Nucleus accumbens (tissue), 56 donors: ENCODE measurements at regions not wholly inside any gene's neighbourhood (a gene's known extent, or its start where the extent isn't known, plus 50 kb on each side); places are given as distances from the start of the nearest gene placed in this dataset.
"Not testable (repeated sequence)": the region's sequence is repeated elsewhere in the genome, so short reads cannot be mapped to it uniquely, and the experiment has no call there.

Experiments
- DNase-seq, 56 donors: peaks; one replicate each; lab custom pipeline; 2025; lab: John Stamatoyannopoulos, UW

- peak in 1 of 56 donors; percentile 8 for DNase-seq
These were observed 56.0 kb upstream of the LRPPRC start for GRCh38 chr2:44051593-44052347.

- no peak for DNase-seq
These were observed 56.8 kb upstream of the LRPPRC start for GRCh38 chr2:44052584-44052983.

GRCh38 chr2:44053052-44053451 is 57.3 kb upstream of the LRPPRC start:
- DNase-seq: no peak

GRCh38 chr2:44053456-44053855 is 57.7 kb upstream of the LRPPRC start:
- DNase-seq: no peak

GRCh38 chr2:44055229-44055628 is 59.4 kb upstream of the LRPPRC start:
- DNase-seq: no peak

GRCh38 chr2:44055664-44056063 is 59.9 kb upstream of the LRPPRC start:
- no peak for DNase-seq

- DNase-seq: no peak
These were observed 61.2 kb upstream of the LRPPRC start for GRCh38 chr2:44056947-44057346.

- peak in 1 of 56 donors; percentile 12 for DNase-seq
These were observed 64.5 kb upstream of the LRPPRC start for GRCh38 chr2:44060286-44060685.

GRCh38 chr2:44060990-44061389 is 65.2 kb upstream of the LRPPRC start:
- DNase-seq: no peak

GRCh38 chr2:44061469-44061868 is 65.7 kb upstream of the LRPPRC start:
- no peak for DNase-seq

GRCh38 chr2:44061876-44062275 is 66.1 kb upstream of the LRPPRC start:
- DNase-seq: no peak

- DNase-seq: no peak
These were observed 67.2 kb upstream of the LRPPRC start for GRCh38 chr2:44063033-44063432.

- DNase-seq: not testable (repeated sequence)
These were observed 68.5 kb upstream of the LRPPRC start for GRCh38 chr2:44064281-44064680.

- not testable (repeated sequence) for DNase-seq
These were observed 71.4 kb upstream of the LRPPRC start for GRCh38 chr2:44067012-44067790.

GRCh38 chr2:44067791-44068181 is 72.0 kb upstream of the LRPPRC start:
- DNase-seq: not testable (repeated sequence)

GRCh38 chr2:44071454-44072046 is 75.8 kb upstream of the LRPPRC start:
- DNase-seq: no peak

GRCh38 chr2:44073667-44074066 is 77.9 kb upstream of the LRPPRC start:
- DNase-seq: not testable (repeated sequence)

- not testable (repeated sequence) for DNase-seq
These were observed 79.0 kb upstream of the LRPPRC start for GRCh38 chr2:44074795-44075194.

GRCh38 chr2:44075541-44075940 is 79.8 kb upstream of the LRPPRC start:
- peak in 50 of 56 donors; percentile 4 to 86 (median 59) for DNase-seq

- no peak for DNase-seq
These were observed 82.2 kb upstream of the LRPPRC start for GRCh38 chr2:44077942-44078511.

GRCh38 chr2:44079686-44080085 is 83.9 kb upstream of the LRPPRC start:
- DNase-seq: no peak
